ENCODE measurements at regions not wholly inside any gene's neighbourhood (a gene's known extent, or its start where the extent isn't known, plus 50 kb on each side); places are given as distances from the start of the nearest gene placed in this dataset.

DNA sequence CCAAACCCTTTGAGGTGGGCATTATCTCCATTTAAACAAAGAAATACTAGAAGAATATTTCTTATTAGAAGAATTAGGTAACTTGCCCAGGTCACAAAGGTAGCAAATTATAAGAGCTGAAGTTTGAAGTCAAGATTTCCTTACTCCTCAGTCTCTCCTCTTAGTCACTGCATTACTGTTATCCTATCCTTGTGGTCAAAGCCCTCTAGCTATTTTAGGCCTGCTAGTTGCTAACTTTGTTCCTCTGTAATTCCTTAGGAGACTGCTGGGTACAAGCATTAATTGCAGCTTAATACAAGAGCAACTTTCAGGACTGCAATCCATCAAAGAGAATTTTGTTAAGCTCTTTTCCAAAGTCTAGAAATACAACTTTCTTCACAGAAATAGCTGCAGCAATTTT lies 528.2 kb downstream of the ZIC1 start:
- DNase-seq (ENCODE audit: low read depth, low spot score) (no peak), ATAC-seq (no peak)
- TF ChIP-seq SIN3A (IDR thresholded peaks at IDR 0.05; ENCODE audit: borderline replicate concordance, insufficient read depth, low read depth, low read length), result no peak
- TF ChIP-seq POLR2AphosphoS5 (IDR thresholded peaks at IDR 0.05; ENCODE audit: low read depth, low read length), result no peak
- no peak for TF ChIP-seq CTCF (IDR thresholded peaks at IDR 0.05)
- TF ChIP-seq REST (IDR thresholded peaks at IDR 0.05; ENCODE audit: insufficient read depth in 1 of 2, low read depth in 2 of 2, low read length in 1 of 2), result no peak
- no peak for TF ChIP-seq TCF7L2 (IDR thresholded peaks at IDR 0.05; ENCODE audit: low read depth, low read length)
- intact Hi-C loops (cut with micrococcal nuclease; ENCODE audit: unreplicated experiment) (no loop called here), in situ Hi-C loops (cut with HindIII; ENCODE audit: low pct_unique_long_range_greater_than_20kb, low sequenced_read_pairs) (no loop called here)
- Histone ChIP-seq H3K4me1 (ENCODE audit: control insufficient read depth, insufficient read depth, low read length) (no peaks in the 10 kb centered on the region), H3K27me3 (ENCODE audit: control insufficient read depth, insufficient read depth, low read length) (no peaks in the 10 kb centered on the region), H3K4me3 (ENCODE audit: low read depth in 2 of 2, low read length in 2 of 2) (no peak overlapping the region), H3K9me3 (ENCODE audit: control insufficient read depth, insufficient read depth, low read depth, low read length) (no peaks in the 10 kb centered on the region), H3K27ac (ENCODE audit: low read length) (no peak overlapping the region), H3K36me3 (ENCODE audit: control insufficient read depth, insufficient read depth, low read length) (no peaks in the 10 kb centered on the region)
- BruUV-seq (replicated peaks), result no TSS peak
- ChIA-PET CTCF (no interaction called here), POLR2A (no interaction called here)

DNA sequence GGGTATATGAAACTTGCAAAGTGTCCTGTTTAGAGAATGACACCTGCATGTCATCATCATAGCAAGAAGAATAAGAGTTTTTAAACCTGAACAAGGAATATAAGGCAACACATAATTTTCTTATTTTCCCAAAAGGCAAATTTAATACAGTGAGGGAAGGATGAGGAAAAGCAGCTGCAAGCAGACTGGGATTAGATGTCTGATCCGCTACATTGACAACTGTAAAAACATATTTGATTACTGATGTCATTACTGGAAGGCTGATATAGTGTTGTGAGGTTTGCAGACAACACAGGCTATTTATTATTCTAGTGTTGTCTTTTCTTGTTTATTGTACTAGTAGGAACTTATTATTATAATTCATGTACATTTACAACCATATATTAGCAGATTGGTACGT lies 528.7 kb downstream of the ZIC1 start:
- intact Hi-C loops (cut with micrococcal nuclease; ENCODE audit: unreplicated experiment) (no loop called here), in situ Hi-C loops (cut with HindIII; ENCODE audit: low pct_unique_long_range_greater_than_20kb, low sequenced_read_pairs) (no loop called here)
- Histone ChIP-seq H3K9me3 (ENCODE audit: control insufficient read depth, insufficient read depth, low read depth, low read length) (no peaks in the 10 kb centered on the region), H3K27me3 (ENCODE audit: control insufficient read depth, insufficient read depth, low read length) (no peaks in the 10 kb centered on the region), H3K27ac (ENCODE audit: low read length) (no peak overlapping the region), H3K4me3 (ENCODE audit: low read depth in 2 of 2, low read length in 2 of 2) (no peak overlapping the region), H3K4me1 (ENCODE audit: control insufficient read depth, insufficient read depth, low read length) (no peaks in the 10 kb centered on the region), H3K36me3 (ENCODE audit: control insufficient read depth, insufficient read depth, low read length) (no peaks in the 10 kb centered on the region)
- BruUV-seq (replicated peaks), result no TSS peak
- no peak for ATAC-seq
- ChIA-PET POLR2A (no interaction called here), CTCF (no interaction called here)
- no peak for DNase-seq (ENCODE audit: low read depth, low spot score)
- no peak for TF ChIP-seq POLR2AphosphoS5 (IDR thresholded peaks at IDR 0.05; ENCODE audit: low read depth, low read length)
- no peak for TF ChIP-seq SIN3A (IDR thresholded peaks at IDR 0.05; ENCODE audit: borderline replicate concordance, insufficient read depth, low read depth, low read length)
- TF ChIP-seq REST (IDR thresholded peaks at IDR 0.05; ENCODE audit: insufficient read depth in 1 of 2, low read depth in 2 of 2, low read length in 1 of 2), result no peak
- no peak for TF ChIP-seq TCF7L2 (IDR thresholded peaks at IDR 0.05; ENCODE audit: low read depth, low read length)
- TF ChIP-seq CTCF (IDR thresholded peaks at IDR 0.05), result no peak

All from Panc1 (cell line).